Femur (tissue), 1 donor: ENCODE measurements at regions not wholly inside any gene's neighbourhood (a gene's known extent, or its start where the extent isn't known, plus 50 kb on each side); places are given as distances from the start of the nearest gene placed in this dataset.
A peak's percentile ranks its signal among the peaks of the same experiment; 100 is the strongest.

ENCODE experiments used
- DNase-seq: peaks from one replicate; pipeline ENCODE4 v3.0.0-alpha.2; 2017

DNA sequence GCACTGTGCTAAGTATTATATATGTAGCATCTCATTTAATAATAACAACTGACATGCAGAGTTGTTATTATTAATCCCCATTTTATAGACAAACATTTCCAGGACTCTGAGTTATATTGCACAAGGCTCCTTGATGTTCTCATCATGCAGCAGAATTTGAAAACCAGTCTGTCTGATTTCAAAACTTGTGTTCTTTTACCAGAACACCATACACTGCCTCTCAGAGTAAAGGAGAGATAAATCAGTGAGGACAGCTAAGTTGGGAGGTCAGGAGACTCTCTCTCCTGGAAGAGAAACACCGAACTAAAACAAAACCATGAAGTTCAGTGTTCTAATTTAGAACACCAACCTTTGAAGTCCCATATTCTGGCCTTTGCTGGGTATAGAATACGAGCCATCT, 92.7 kb upstream of the TNC start:
- DNase-seq, result no peak

DNA sequence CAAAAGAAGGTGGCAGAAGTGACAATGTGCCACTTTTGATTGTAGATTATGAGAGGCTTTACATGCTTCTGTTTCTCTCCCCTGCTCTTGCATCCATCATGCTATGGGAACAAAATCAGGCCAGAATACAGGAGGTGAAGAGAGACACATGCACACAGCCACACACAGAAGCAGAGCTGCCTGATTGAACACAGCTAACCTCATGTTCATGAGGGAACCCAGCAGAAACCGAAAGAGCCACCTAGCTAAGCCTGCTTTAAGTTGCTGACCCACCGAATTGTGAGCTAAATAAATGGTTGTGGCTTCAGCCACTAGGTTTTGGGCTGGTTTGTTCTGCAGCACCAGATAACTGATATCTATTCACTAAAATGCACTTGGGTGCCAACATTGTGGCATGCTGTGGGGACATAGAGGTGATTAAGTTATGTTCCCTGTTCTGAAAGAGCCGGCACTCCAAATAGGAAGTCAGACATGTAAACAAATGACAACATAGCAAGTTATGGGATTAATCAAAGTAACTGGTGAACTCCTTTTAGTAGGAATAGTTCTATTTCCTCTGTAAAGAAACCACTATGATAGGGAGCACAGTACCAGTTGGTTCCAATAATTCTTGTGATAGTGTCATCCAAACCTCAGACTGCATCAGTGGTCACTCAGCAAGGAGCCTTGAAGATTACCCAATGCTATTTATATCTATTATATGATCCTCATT, 93.6 kb upstream of the TNC start:
- DNase-seq, result no peak

GRCh38 chr9:115212125-115212605, 94.2 kb upstream of the TNC start:
- DNase-seq, result no peak

DNA sequence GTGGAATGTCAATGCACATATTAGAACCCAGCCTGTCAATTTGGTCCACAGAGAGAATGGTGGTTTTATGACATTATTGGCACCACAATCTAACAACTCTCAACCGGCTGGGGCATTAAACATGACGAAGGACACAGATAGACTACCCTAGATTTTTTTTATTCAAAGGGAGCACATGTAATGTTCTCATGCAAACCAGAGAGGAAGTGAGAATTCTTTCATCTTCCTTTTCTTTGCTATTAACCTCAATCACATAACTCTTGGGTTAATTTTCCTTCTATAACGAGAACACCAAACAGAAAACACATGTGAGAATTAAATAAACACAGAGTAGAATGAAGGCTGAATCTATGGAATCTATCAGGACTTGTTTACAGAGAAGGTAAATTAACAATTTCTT, 94.9 kb upstream of the TNC start:
- no peak for DNase-seq

- DNase-seq, result peak; percentile 48
Observed at GRCh38 chr9:115213818-115214334, 95.9 kb upstream of the TNC start.

GRCh38 chr9:115216873-115217272, 98.9 kb upstream of the TNC start:
- no peak for DNase-seq

GRCh38 chr9:115220319-115221005, 102.5 kb upstream of the TNC start:
- DNase-seq, result peak; percentile 66

DNA sequence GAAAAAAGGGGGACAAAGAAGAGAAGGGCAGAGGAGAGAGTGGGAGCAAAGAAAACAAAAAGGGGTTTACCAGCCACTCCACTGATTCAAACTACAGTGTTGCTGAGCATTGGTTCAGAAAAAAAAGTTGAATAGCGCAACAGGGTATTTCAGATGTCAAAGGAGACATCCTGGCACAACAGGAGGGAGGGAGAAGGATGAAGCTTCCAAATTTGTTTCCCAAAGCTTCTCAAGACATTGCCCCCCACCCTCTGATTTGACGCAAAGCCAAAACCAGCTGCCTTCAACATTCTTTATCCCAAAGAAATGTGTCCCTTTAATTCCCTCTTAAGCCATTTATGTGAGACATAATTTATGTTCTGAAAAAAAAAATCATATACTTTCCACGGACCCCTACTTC, 105.5 kb upstream of the TNC start:
- DNase-seq, result no peak

DNA sequence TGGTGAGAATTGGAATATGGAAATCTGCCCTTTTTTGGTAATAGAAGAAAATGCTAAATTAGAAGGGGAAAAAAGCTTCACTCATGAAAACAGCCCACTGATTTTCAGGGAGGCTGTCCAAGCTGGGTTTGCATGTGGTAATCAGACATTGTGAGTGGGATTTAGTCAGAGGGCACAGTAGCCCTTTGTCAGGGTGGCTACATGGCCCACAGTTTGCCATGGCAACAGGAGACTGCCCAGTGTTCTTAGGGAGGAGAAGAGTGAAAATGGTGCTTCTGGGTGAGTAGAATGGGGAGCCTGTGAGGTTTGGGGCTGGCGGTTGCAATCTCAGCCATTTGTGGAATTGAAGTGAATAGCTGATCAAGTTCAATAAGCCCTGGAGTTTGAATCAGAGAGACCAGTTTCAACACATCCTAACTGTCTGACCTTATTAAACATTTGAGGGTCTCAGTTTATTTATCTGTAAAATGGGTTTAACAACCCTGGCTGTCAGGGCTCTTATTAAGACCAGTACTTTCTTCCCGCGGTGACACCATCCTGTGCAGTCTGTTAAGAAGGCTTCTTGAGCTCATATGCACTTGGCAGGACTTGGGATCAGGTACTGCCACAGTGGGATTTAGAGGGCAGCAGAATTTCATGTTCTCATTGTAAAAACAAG, 107.6 kb upstream of the TNC start:
- DNase-seq, result no peak

DNA sequence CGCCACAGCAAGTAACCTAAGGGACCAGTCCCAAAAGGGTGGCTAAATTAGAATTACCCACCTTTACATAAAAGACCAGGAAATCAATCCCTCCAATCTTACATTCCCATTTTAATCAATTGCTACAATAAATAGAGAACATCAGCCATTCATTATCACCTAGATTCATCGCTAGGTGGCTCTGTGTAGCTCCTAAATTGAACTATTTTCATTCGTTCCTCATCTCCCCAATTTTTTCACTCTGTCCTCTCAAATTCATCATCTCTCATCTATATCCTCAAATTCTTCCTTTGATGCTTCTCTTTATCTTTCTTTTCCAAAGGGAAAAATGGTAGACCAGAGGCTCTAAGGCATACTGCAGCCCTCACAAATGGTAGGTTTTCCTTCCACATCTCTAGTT, 108.2 kb upstream of the TNC start:
- no peak for DNase-seq

- DNase-seq, result no peak
Observed at GRCh38 chr9:115229496-115229895, 111.5 kb upstream of the TNC start.

- DNase-seq, result peak; percentile 45
Observed at GRCh38 chr9:115230924-115231515, 113.1 kb upstream of the TNC start.

DNA sequence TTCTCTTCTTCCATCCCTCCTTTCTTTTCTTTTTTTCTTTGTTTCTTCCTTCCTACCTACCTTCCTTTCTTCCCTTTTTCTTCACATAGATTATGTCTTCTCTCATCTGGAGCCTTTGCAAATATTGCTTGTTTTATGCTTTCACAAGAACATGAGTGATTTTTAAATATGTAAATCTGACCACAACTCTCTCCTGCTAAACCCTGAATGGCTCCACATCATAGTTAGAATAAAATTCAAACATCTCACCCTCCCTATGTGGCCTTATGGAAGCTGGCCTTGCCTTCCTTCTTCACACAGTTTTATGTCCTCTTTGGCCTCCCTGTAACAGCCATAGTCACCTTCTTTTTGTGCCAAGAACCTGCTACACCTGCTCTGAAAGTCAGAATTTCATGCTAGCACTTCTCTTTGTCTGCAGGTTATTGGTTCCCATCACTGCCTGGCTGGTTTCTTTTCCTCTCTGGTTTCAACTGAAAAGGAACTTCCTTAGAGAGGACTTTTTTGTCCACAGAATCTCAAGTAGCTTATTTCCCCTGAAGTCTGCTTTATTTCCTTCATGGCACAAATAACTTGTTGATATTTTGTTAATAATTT, 114.3 kb upstream of the TNC start:
- DNase-seq, result no peak

DNA sequence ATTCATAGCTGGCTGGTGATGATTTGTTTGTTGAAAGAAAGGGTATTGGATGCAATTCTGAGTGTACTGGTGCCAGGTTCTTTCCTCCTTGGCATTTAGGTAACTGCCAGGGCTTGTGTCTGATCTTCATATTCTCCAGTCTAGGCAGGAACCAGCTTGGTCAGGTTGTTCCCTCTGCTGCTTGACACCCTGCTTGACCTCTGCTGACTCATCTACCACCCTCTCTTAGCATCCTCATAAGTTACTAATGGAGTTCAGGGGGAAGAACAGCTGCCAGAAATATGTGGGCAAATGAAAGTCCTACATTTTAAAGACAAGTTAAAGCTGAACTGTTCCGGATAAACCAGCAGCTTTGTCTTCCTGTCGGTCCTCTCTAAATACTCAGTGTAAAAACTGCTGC, 116.1 kb upstream of the TNC start:
- no peak for DNase-seq

- no peak for DNase-seq
Observed at GRCh38 chr9:115235221-115235620, 117.3 kb upstream of the TNC start.

DNA sequence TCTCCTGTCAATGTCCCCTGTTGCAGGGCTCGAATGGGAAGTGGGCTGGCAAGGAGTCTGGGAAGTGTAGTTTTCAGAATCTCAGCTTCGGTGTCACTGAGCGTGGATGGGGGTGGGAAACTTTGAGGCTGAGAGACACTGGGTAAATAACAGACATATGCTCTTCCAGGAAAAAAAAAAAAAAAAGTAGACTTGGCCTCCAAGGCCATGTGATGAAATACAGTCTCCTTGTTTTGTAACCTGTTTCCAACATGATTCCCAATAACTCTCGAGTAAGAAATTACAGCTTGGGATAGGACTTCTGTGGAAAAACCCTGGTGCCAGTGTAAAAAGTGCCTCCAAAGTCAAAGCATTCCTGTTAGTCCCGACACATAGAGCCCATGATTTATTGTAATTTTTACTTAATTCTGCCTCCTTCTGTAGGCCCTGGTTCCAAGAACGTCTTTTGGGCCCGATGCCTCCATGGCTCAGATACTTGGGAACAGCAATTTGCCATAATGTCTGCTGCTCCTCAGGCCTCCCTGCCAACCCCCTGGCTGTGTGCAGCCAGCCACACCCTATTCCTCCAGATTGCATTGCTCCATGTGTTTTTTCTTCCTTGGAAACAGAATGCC, 119.5 kb upstream of the TNC start:
- DNase-seq, result peak; percentile 69

GRCh38 chr9:115240676-115241075, 122.7 kb upstream of the TNC start:
- no peak for DNase-seq

DNA sequence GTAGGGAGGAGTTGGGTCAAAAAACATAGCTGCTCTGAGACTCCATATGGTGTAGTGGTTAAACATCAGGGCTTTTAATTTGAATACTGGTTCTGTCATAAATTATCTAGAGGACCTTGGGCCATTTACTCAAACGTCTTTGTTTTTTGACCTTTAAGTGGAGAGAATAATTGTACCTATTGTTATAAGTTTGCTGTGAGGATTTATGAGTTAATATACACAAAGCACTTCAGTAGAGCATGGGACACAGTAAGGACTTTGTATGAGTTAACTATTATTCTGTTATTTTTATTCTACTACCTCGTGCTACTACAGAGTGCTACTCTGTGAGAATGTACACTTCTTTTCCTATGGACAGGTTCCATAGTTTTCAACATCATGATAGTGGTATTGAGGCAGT, 123.7 kb upstream of the TNC start:
- no peak for DNase-seq

DNA sequence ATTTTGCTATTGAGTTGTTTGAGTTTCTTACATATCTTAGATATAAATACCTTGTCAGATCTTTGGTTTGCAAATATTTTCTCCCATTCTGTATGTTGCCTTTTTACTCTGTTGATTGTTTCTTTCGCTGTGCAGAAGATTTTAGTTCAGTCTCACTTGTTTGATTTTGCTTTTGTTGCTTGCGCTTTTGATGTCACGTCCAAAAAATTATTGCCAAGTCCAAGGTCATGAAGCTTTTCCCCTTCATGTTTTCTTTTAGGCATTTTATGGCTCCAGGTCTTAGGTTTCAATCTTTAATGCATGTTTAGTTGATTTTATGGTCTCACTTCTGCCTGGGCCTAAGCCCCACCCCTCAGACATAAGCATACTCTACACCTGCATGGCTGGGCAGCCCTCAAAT, 131.5 kb upstream of the TNC start:
- DNase-seq, result no peak

DNA sequence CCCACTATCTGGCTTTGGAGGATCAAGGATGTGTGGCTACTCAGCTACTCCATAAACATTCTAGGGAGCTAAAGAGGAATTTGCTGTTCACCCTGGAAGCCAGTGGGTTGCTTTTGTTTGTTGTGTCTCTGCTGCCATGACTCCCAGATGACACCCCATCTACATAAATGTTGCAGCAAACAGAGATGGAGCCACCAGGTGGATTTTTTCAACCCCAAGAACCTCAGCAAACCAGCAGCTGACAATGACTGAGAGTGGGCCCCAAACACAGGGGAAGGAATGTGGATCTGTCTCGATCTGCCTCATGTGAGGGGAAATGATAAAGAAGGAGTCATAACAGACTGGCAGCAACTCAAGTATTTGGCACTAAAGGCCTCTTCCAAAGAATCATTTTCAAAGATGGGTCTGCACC, 132.7 kb upstream of the TNC start:
- no peak for DNase-seq

DNA sequence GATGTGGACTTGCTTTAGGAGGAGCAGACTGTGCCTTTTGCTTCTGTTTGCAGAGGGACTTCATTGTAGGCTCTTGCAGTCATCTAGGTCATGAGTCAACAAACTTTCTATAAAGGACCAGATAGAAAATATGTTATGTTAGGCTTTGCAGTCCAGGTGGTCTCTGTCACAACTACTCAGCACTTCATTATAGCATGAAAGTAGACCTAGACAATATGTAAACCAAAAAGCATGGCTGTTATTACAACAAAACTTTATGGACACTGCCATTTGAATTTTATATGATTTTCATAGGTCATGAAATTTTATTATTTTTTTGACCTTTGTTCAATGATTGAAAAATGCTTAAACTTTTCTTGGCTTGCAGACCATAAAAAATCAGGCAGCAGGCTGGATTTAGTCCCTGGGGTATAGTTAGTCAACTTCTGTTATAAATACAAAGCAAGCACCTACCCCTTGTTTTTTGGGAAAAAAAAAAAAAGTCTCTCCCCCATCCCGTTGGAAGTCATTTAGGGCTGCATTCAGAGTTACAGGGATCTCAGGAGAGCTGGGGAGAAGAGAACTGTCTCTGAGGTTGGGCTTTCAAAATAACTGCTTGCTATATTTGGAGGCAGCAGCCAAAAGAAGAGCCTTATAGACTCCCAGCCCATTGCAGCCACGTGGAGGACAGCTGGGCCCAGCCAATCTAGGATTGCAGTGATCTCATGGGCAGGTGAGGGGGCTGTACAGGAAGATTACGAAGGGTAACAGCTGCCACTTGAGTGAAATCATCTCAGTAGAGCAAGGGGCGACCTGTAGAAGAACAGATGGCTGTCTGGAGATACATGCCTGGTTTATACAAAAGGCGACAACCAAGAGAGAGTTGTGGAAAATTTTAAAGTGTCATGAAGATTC, 136.6 kb upstream of the TNC start:
- DNase-seq, result peak; percentile 86
